Immature natural killer cell (primary cell): ENCODE measurements at regions not wholly inside any gene's neighbourhood (a gene's known extent, or its start where the extent isn't known, plus 50 kb on each side); places are given as distances from the start of the nearest gene placed in this dataset.

ENCODE experiments used
- DNase-seq, 3 donors: peaks; one replicate each; pipeline ENCODE4 v3.0.0; 2022; ENCODE audit warnings: mixed read lengths in 1 of 3
- H3K27ac Mint-ChIP-seq, 6 donors: one replicate each; pipeline ENCODE4 v1.8.0; 2020; ENCODE audit warnings: mixed read lengths in 6 of 6, mild to moderate bottlenecking in 5 of 6, inconsistent platforms in 4 of 6, moderate library complexity in 3 of 6
- H3K27me3 Mint-ChIP-seq, 3 donors: one replicate each; pipeline ENCODE4 v1.8.0; 2020 to 2021; ENCODE audit warnings: low read depth in 3 of 3, mild to moderate bottlenecking in 3 of 3, mixed read lengths in 3 of 3, moderate library complexity in 3 of 3, inconsistent platforms in 1 of 3
- H3K36me3 Mint-ChIP-seq, 3 donors: one replicate each; pipeline ENCODE4 v1.8.0; 2020; ENCODE audit warnings: mixed read lengths in 3 of 3, inconsistent platforms in 2 of 3, mild to moderate bottlenecking in 2 of 3
- H3K4me1 Mint-ChIP-seq, 2 donors: one replicate each; pipeline ENCODE4 v1.8.0; 2020; ENCODE audit warnings: inconsistent platforms in 2 of 2, mild to moderate bottlenecking in 2 of 2, mixed read lengths in 2 of 2, moderate library complexity in 1 of 2
- H3K4me3 Mint-ChIP-seq, 5 donors: one replicate each; pipeline ENCODE4 v1.8.0; 2020; ENCODE audit warnings: mild to moderate bottlenecking in 5 of 5, mixed read lengths in 5 of 5, inconsistent platforms in 3 of 5, moderate library complexity in 3 of 5
- H3K9me3 Mint-ChIP-seq, 6 donors: one replicate each; pipeline ENCODE4 v1.8.0; 2020; ENCODE audit warnings: mild to moderate bottlenecking in 6 of 6, mixed read lengths in 6 of 6, inconsistent platforms in 4 of 6, moderate library complexity in 3 of 6

DNA sequence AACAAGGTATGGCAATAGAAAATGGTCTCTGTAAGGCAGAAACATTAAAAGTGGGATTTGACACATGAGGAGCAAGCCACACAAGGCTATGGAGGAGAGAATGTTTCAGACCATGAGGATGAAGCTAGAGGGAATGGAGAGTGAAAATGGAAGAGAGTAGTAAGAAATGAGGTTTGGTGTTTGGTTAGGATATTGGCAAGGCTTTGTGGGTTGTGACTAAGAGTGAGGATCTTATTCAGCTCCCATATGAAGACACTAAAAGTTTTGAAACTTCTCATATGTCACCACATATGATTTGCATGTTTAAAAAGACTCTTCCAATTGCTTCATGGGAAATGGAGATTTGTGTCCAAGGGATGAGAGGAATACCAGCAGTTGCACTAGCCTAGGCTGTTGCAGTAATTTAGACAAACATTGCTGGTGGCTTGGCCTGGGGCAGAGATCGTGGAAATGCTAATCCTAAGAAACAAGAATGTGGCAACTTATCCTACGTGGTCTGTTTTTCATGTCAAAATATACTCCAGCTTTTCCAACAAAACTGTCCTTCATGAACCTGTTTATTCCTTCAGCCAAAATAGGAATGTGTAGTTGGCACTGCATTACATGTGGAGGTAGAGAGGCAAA lies 749.0 kb downstream of the PDCD6IP start:
- no peaks in the 10 kb centered on the region for H3K4me1 Mint-ChIP-seq
- no peaks in the 10 kb centered on the region for H3K36me3 Mint-ChIP-seq
- H3K27me3 Mint-ChIP-seq, result peaks cover 0 to 2% (median 2%) of the 10 kb centered on the region in 3 donors
- no peak overlapping the region for H3K4me3 Mint-ChIP-seq
- H3K27ac Mint-ChIP-seq, result no peak overlapping the region
- no peak for DNase-seq
- H3K9me3 Mint-ChIP-seq, result peaks cover 0 to 8% (median 3%) of the 10 kb centered on the region in 6 donors

GRCh38 chr3:34567266-34567665 lies 768.8 kb downstream of the PDCD6IP start:
- H3K4me3 Mint-ChIP-seq, result no peak overlapping the region

GRCh38 chr3:34568766-34569165 lies 770.3 kb downstream of the PDCD6IP start:
- Mint-ChIP-seq H3K4me3 (no peak overlapping the region), H3K27ac (no peak overlapping the region), H3K9me3 (peaks cover 0 to 10% (median 5%) of the 10 kb centered on the region in 6 donors), H3K4me1 (no peaks in the 10 kb centered on the region), H3K27me3 (no peaks in the 10 kb centered on the region), H3K36me3 (no peaks in the 10 kb centered on the region)
- DNase-seq, result no peak

More at GRCh38 chr3:34567266-34567665, 768.8 kb downstream of the PDCD6IP start:
- Mint-ChIP-seq H3K9me3 (peaks cover 0 to 10% (median 6%) of the 10 kb centered on the region in 6 donors), H3K27me3 (no peaks in the 10 kb centered on the region), H3K4me1 (no peaks in the 10 kb centered on the region), H3K27ac (no peak overlapping the region), H3K36me3 (no peaks in the 10 kb centered on the region)
- no peak for DNase-seq

GRCh38 chr3:34569437-34569836 lies 771.0 kb downstream of the PDCD6IP start:
- H3K4me3 Mint-ChIP-seq, result no peak overlapping the region
- H3K36me3 Mint-ChIP-seq, result no peaks in the 10 kb centered on the region
- H3K27ac Mint-ChIP-seq, result no peak overlapping the region
- H3K4me1 Mint-ChIP-seq, result no peaks in the 10 kb centered on the region
- DNase-seq, result no peak
- H3K9me3 Mint-ChIP-seq, result peaks cover 0 to 10% (median 5%) of the 10 kb centered on the region in 6 donors
- H3K27me3 Mint-ChIP-seq, result no peaks in the 10 kb centered on the region

DNA sequence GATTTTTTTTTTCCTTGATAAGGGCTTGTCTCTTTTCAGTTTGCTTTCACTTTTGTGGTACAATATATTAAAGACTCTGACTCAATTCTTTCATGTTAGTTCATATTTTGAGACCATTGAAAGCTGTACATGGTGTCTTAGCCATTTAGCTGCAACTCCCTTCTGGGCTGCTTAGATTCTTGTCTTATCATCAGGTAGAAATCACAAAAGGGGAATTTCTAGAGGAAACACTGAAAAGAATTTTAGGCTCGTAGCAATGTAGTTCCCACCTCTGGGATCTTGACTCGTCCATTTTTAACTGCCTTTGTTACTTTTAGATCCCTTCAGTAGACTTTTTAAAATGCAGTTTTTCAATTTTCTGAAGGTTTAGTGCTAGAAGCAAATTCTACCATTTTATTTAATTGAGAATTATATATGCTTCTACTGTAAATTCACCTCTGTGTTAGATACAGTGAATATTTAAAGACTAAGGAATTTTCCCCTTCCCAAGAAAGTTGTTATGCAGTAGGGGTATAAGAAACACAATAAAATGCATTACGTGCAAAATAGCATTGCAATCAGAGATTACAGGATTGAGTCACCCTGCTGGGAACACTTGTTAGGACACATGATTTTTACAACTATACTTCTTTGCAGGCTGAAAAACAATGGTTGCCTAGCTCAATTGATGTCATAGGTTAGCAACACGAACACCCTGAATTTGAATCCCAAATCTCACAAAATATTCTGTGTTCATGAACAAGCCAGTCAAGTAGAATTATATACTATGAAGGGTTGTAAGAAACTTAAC lies 772.7 kb downstream of the PDCD6IP start:
- Mint-ChIP-seq H3K9me3 (peaks cover 0 to 4% (median 1%) of the 10 kb centered on the region in 6 donors), H3K27me3 (no peaks in the 10 kb centered on the region), H3K27ac (no peak overlapping the region), H3K36me3 (no peaks in the 10 kb centered on the region), H3K4me3 (no peak overlapping the region), H3K4me1 (no peaks in the 10 kb centered on the region)
- no peak for DNase-seq

DNA sequence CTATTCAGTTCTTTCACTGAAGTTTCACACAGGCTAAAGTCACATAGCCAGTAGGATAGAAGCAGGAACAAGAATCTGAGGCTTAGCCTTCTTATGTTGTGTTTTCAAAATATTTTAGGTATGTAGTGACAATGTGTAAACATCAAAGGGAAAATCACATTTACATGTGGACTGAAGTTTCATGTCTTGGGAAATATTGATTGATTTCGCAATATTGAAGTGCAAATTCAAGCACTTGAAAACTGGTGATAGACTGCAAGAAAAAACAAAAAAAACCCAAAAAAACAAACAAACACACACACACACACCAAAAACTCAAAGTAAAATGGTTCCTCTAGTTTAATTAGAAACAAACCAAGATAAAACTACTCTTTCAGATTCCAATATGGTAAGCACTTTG lies 773.3 kb downstream of the PDCD6IP start:
- Mint-ChIP-seq H3K4me1 (no peaks in the 10 kb centered on the region), H3K36me3 (no peaks in the 10 kb centered on the region), H3K27ac (no peak overlapping the region), H3K4me3 (no peak overlapping the region), H3K9me3 (peaks cover 0 to 4% (median under 1%) of the 10 kb centered on the region in 6 donors), H3K27me3 (no peaks in the 10 kb centered on the region)
- no peak for DNase-seq

GRCh38 chr3:34575776-34576175 lies 777.3 kb downstream of the PDCD6IP start:
- H3K9me3 Mint-ChIP-seq, result peaks cover 0 to 5% (median 2%) of the 10 kb centered on the region in 6 donors
- H3K4me3 Mint-ChIP-seq, result no peak overlapping the region
- no peaks in the 10 kb centered on the region for H3K36me3 Mint-ChIP-seq
- H3K27me3 Mint-ChIP-seq, result peaks cover 0 to 1% (median 0%) of the 10 kb centered on the region in 3 donors
- DNase-seq, result no peak
- H3K27ac Mint-ChIP-seq, result no peak overlapping the region
- no peaks in the 10 kb centered on the region for H3K4me1 Mint-ChIP-seq

GRCh38 chr3:34582055-34582454 lies 783.6 kb downstream of the PDCD6IP start:
- peaks cover 0 to 1% (median 0%) of the 10 kb centered on the region in 3 donors for H3K27me3 Mint-ChIP-seq

DNA sequence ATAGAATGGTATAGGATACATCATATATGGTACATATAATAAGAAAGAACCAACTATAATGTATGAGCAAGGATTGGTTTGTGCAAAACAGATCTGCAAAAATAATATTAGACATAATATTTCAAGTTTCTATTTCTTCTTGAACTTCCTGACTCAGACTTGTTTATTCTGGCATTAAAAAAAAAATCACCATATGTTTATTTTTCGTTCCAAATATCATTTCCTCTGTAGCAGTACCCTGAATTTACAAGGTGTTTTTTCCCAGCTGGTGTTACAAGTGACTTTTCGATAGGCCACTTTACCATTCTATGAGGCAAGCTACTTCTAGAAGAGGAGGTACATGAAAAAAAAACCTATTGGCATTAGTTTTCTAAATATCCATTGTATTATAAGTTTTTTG lies 785.0 kb downstream of the PDCD6IP start:
- Mint-ChIP-seq H3K4me1 (no peaks in the 10 kb centered on the region), H3K4me3 (no peak overlapping the region), H3K9me3 (peaks cover 0 to 6% (median 4%) of the 10 kb centered on the region in 6 donors), H3K27me3 (peaks cover 0 to 2% (median 0%) of the 10 kb centered on the region in 3 donors), H3K36me3 (no peaks in the 10 kb centered on the region), H3K27ac (no peak overlapping the region)
- DNase-seq, result no peak

More at GRCh38 chr3:34582055-34582454, 783.6 kb downstream of the PDCD6IP start:
- Mint-ChIP-seq H3K4me3 (no peak overlapping the region), H3K36me3 (no peaks in the 10 kb centered on the region), H3K9me3 (peaks cover 0 to 6% (median 3%) of the 10 kb centered on the region in 6 donors), H3K4me1 (no peaks in the 10 kb centered on the region), H3K27ac (no peak overlapping the region)
- DNase-seq, result no peak

- H3K27me3 Mint-ChIP-seq, result peaks cover 0 to 2% (median 2%) of the 10 kb centered on the region in 3 donors
- no peaks in the 10 kb centered on the region for H3K36me3 Mint-ChIP-seq
- no peak overlapping the region for H3K27ac Mint-ChIP-seq
- DNase-seq, result no peak
- H3K4me1 Mint-ChIP-seq, result no peaks in the 10 kb centered on the region
- peaks cover 2 to 13% (median 4%) of the 10 kb centered on the region in 6 donors for H3K9me3 Mint-ChIP-seq
- no peak overlapping the region for H3K4me3 Mint-ChIP-seq
Observed at GRCh38 chr3:34584971-34585370, 786.5 kb downstream of the PDCD6IP start.

- H3K27ac Mint-ChIP-seq, result no peak overlapping the region
- no peaks in the 10 kb centered on the region for H3K4me1 Mint-ChIP-seq
- H3K36me3 Mint-ChIP-seq, result no peaks in the 10 kb centered on the region
- no peak for DNase-seq
- H3K4me3 Mint-ChIP-seq, result no peak overlapping the region
- H3K27me3 Mint-ChIP-seq, result peaks cover 0 to 2% (median 1%) of the 10 kb centered on the region in 3 donors
- peaks cover 0 to 12% (median 9%) of the 10 kb centered on the region in 6 donors for H3K9me3 Mint-ChIP-seq
Observed at GRCh38 chr3:34599595-34599994, 801.2 kb downstream of the PDCD6IP start.

DNA sequence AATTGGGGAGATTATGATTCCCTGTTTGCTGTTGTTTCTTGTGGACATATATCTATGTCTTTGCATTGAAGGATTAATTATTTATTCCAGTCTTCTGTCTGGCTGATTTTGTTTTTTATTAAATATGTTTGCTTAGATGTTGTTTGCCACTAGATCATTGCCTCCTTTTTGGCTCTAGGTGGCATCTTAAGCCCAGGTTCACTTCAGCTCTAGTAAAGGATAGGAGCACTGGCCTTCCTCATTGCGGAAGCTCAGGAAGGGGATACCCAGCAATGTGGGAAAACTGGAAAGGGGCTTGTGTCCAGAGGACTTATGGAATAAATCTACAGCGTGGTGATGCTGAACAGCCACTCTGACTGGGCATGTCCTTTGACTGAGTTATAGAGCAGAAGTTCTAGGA lies 821.6 kb downstream of the PDCD6IP start:
- DNase-seq, result no peak
- no peak overlapping the region for H3K4me3 Mint-ChIP-seq
- H3K27me3 Mint-ChIP-seq, result peaks cover 0 to 2% (median 0%) of the 10 kb centered on the region in 3 donors
- H3K36me3 Mint-ChIP-seq, result no peaks in the 10 kb centered on the region
- peaks cover 3 to 48% (median 15%) of the 10 kb centered on the region in 6 donors for H3K9me3 Mint-ChIP-seq
- H3K4me1 Mint-ChIP-seq, result no peaks in the 10 kb centered on the region
- no peak overlapping the region for H3K27ac Mint-ChIP-seq

DNA sequence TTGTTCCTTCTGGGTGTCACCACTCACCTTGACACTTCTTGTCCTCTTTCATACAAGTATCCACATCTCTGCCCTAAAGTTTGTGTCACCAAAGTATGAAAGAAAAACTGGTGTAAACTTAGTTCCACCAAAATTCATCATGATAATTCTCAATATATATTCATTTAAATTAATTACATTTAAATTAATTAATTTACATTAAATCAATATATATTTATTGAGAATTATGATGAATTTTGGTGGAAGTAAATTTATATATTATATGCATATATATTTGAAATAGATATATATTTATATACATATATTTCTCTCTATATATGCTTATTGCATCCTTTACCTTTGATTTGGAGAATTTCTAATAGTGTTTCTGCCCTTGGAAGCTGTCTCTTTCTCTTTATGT lies 828.3 kb downstream of the PDCD6IP start:
- no peak overlapping the region for H3K27ac Mint-ChIP-seq
- H3K9me3 Mint-ChIP-seq, result peaks cover 0 to 32% (median 10%) of the 10 kb centered on the region in 6 donors
- no peaks in the 10 kb centered on the region for H3K27me3 Mint-ChIP-seq
- DNase-seq, result no peak
- no peaks in the 10 kb centered on the region for H3K36me3 Mint-ChIP-seq
- H3K4me3 Mint-ChIP-seq, result no peak overlapping the region
- H3K4me1 Mint-ChIP-seq, result no peaks in the 10 kb centered on the region

- no peak for DNase-seq
- H3K36me3 Mint-ChIP-seq, result no peaks in the 10 kb centered on the region
- H3K27ac Mint-ChIP-seq, result no peak overlapping the region
- peaks cover 0 to 3% (median 0%) of the 10 kb centered on the region in 3 donors for H3K27me3 Mint-ChIP-seq
- no peak overlapping the region for H3K4me3 Mint-ChIP-seq
- H3K4me1 Mint-ChIP-seq, result no peaks in the 10 kb centered on the region
- H3K9me3 Mint-ChIP-seq, result peaks cover 0 to 8% (median 4%) of the 10 kb centered on the region in 6 donors
Observed at GRCh38 chr3:34634939-34635338, 836.5 kb downstream of the PDCD6IP start.
